Stomach (tissue), 8 donors: ENCODE measurements at regions not wholly inside any gene's neighbourhood (a gene's known extent, or its start where the extent isn't known, plus 50 kb on each side); places are given as distances from the start of the nearest gene placed in this dataset.

Experiments
- DNase-seq, 2 donors: peaks; one replicate each; pipeline versions ENCODE4 v3.0.0 to v3.0.0-alpha.2; 2013 to 2019
- H3K27ac ChIP-seq, 5 donors: fragments of 200-600 bp in 4 of 5; sonication (generic) in 4 of 5; one replicate each; pipeline ENCODE4 v1.5.1; 2013 to 2019; ENCODE audit warnings: mild to moderate bottlenecking in 1 of 5, moderate library complexity in 1 of 5
- H3K27me3 ChIP-seq, 3 donors: fragments of 200-600 bp; sonication (generic); one replicate each; pipeline ENCODE4 v1.5.1; 2017 to 2019; ENCODE audit warnings: mixed run types in 1 of 3
- H3K36me3 ChIP-seq, 4 donors: fragments of 200-600 bp; sonication (generic); 1 replicate in 3 of 4; 2 replicates in 1 of 4; pipeline ENCODE4 v1.5.1; 2016 to 2019
- H3K4me1 ChIP-seq, 4 donors: fragments of 200-600 bp; sonication (generic); one replicate each; pipeline ENCODE4 v1.5.1; 2016 to 2019
- H3K4me3 ChIP-seq, 4 donors: fragments of 200-600 bp; sonication (generic) in 3 of 4; one replicate each; pipeline ENCODE4 v1.5.1; 2016 to 2019; ENCODE audit warnings: mild to moderate bottlenecking in 1 of 4
- H3K9me3 ChIP-seq, 4 donors: fragments of 200-600 bp; sonication (generic); one replicate each; pipeline ENCODE4 v1.5.1; 2016 to 2019
- CTCF ChIP-seq, 7 experiments: fragments of 450-650 bp in 4 of 7; fragments of 200-600 bp in 3 of 7; sonication (generic) in 3 of 7; IDR thresholded peaks; one replicate each; pipeline ENCODE4 v1.5.1; 2016 to 2019; ENCODE audit warnings: antibody characterized with exemption in 7 of 7, control low read depth in 2 of 7, mild to moderate bottlenecking in 1 of 7
- EP300 ChIP-seq: sonication (generic); formaldehyde crosslinking; IDR thresholded peaks from one replicate; pipeline ENCODE4 v1.6.1; 2017; ENCODE audit warnings: antibody characterized with exemption
- POLR2A ChIP-seq, 4 donors: fragments of 450-650 bp; IDR thresholded peaks; one replicate each; pipeline ENCODE4 v1.6.1; 2016; ENCODE audit warnings: antibody characterized with exemption in 4 of 4, control low read depth in 2 of 4, mild to moderate bottlenecking in 1 of 4, moderate library complexity in 1 of 4
- POLR2AphosphoS5 ChIP-seq, 3 donors: sonication (generic); formaldehyde crosslinking; IDR thresholded peaks; one replicate each; pipeline ENCODE4 v1.6.1; 2016; ENCODE audit warnings: antibody characterized with exemption in 3 of 3
- WGBS, 5 donors: extraction: QIAGEN DNeasy Blood & Tissue Kit in 3 of 5; methylation state at CpG; one replicate each; pipeline versions ENCODE4 v1.1.5 to v1.1.7; 2013 to 2018; 5-methylcytosine and 5-hydroxymethylcytosine counted together
- intact Hi-C: fragments of 100-400 bp; cut with DNase I; formaldehyde crosslinking; loops from one replicate; pipeline ENCODE4 v1.15.1; 2023; ENCODE audit warnings: low total_unique reads
- donor health status: healthy with polysubstance abuse.
- donor health status: Bipolar disorder and iron deficiency.
- donor health status: healthy.

GRCh38 chr5:101435768-101436167, 532.7 kb upstream of the ST8SIA4 start:
- no peaks in the 10 kb centered on the region for H3K36me3 ChIP-seq
- H3K27ac ChIP-seq: no peak overlapping the region
- intact Hi-C loops: no loop called here
- no peak for TF ChIP-seq POLR2A (IDR thresholded peaks at IDR 0.05)
- no peak for TF ChIP-seq EP300
- TF ChIP-seq POLR2AphosphoS5 (IDR thresholded peaks at IDR 0.05): no peak
- no peak for TF ChIP-seq CTCF (IDR thresholded peaks at IDR 0.05)
- 39 to 48% (median 46%) methylated on average over 2 of the region's 2 CpGs for WGBS, 5 donors
- H3K4me3 ChIP-seq: no peak overlapping the region
- DNase-seq: no peak
- no peaks in the 10 kb centered on the region for H3K4me1 ChIP-seq
- no peaks in the 10 kb centered on the region for H3K27me3 ChIP-seq
- H3K9me3 ChIP-seq: peaks cover 0 to 8% (median 0%) of the 10 kb centered on the region in 4 donors

GRCh38 chr5:101431201-101431600, 528.1 kb upstream of the ST8SIA4 start:
- intact Hi-C loops: no loop called here
- no peak for DNase-seq
- no peaks in the 10 kb centered on the region for H3K4me1 ChIP-seq
- H3K9me3 ChIP-seq: no peaks in the 10 kb centered on the region
- TF ChIP-seq EP300 (no peak), POLR2AphosphoS5 (IDR thresholded peaks at IDR 0.05) (no peak), CTCF (IDR thresholded peaks at IDR 0.05) (no peak), POLR2A (IDR thresholded peaks at IDR 0.05) (no peak)
- H3K36me3 ChIP-seq: no peaks in the 10 kb centered on the region
- WGBS, 5 donors: 33 to 51% (median 41%) methylated on average over 1 of the region's 1 CpG
- H3K4me3 ChIP-seq: no peak overlapping the region
- no peak overlapping the region for H3K27ac ChIP-seq
- no peaks in the 10 kb centered on the region for H3K27me3 ChIP-seq

GRCh38 chr5:101430551-101430950, 527.5 kb upstream of the ST8SIA4 start:
- TF ChIP-seq CTCF (IDR thresholded peaks at IDR 0.05) (no peak), EP300 (no peak)
- intact Hi-C loops: no loop called here
- H3K4me1 ChIP-seq: no peaks in the 10 kb centered on the region

GRCh38 chr5:101429241-101429640, 526.2 kb upstream of the ST8SIA4 start:
- 40 to 56% (median 50%) methylated on average over 1 of the region's 1 CpG for WGBS, 5 donors
- Histone ChIP-seq H3K36me3 (no peaks in the 10 kb centered on the region), H3K4me1 (no peaks in the 10 kb centered on the region), H3K9me3 (no peaks in the 10 kb centered on the region), H3K27ac (no peak overlapping the region), H3K27me3 (no peaks in the 10 kb centered on the region), H3K4me3 (no peak overlapping the region)
- intact Hi-C loops: no loop called here
- no peak for DNase-seq
- no peak for TF ChIP-seq POLR2A (IDR thresholded peaks at IDR 0.05)
- TF ChIP-seq EP300: no peak
- no peak for TF ChIP-seq POLR2AphosphoS5 (IDR thresholded peaks at IDR 0.05)
- no peak for TF ChIP-seq CTCF (IDR thresholded peaks at IDR 0.05)

More at GRCh38 chr5:101430551-101430950, 527.5 kb upstream of the ST8SIA4 start:
- H3K36me3 ChIP-seq: no peaks in the 10 kb centered on the region
- H3K27me3 ChIP-seq: no peaks in the 10 kb centered on the region
- no peak overlapping the region for H3K27ac ChIP-seq
- H3K9me3 ChIP-seq: no peaks in the 10 kb centered on the region
- H3K4me3 ChIP-seq: no peak overlapping the region
- 80 to 89% (median 86%) methylated on average over 2 of the region's 2 CpGs for WGBS, 5 donors
- DNase-seq: no peak
